Activated CD4-positive, alpha-beta memory T cell treated with anti-CD3 and anti-CD28 coated beads, Interleukin-2, amount 10 ng/mL, durations not matched to agents 7 days and 5 days (primary cell): ENCODE measurements at regions not wholly inside any gene's neighbourhood (a gene's known extent, or its start where the extent isn't known, plus 50 kb on each side); places are given as distances from the start of the nearest gene placed in this dataset.
A peak's percentile ranks its signal among the peaks of the same experiment; 100 is the strongest.

Source experiments
- CTCF ChIA-PET: fragments of 350-600 bp; sonication (Branson Sonifier 250); formaldehyde crosslinking; loops from one replicate; lab custom pipeline; 2021; ENCODE audit warnings: antibody characterized with exemption, inconsistent platforms; lab: Charles Lee
- POLR2A ChIA-PET: fragments of 350-600 bp; sonication (Branson Sonifier 250); formaldehyde crosslinking; loops from one replicate; lab custom pipeline; 2021; ENCODE audit warnings: antibody characterized with exemption; lab: Charles Lee
- DNase-seq: peaks from one replicate; pipeline ENCODE4 v3.0.0-alpha.2; 2020
- H3K27ac Mint-ChIP-seq: one replicate; pipeline ENCODE4 v1.8.0; 2021; ENCODE audit warnings: mild to moderate bottlenecking, mixed read lengths
- H3K27me3 Mint-ChIP-seq: one replicate; pipeline ENCODE4 v1.8.0; 2021; ENCODE audit warnings: mixed read lengths
- H3K36me3 Mint-ChIP-seq: one replicate; pipeline ENCODE4 v1.8.0; 2021; ENCODE audit warnings: low read depth, mixed read lengths
- H3K4me1 Mint-ChIP-seq: one replicate; pipeline ENCODE4 v1.8.0; 2021; ENCODE audit warnings: mixed read lengths
- H3K4me3 Mint-ChIP-seq: one replicate; pipeline ENCODE4 v1.8.0; 2021; ENCODE audit warnings: mild to moderate bottlenecking, mixed read lengths
- H3K9me3 Mint-ChIP-seq: one replicate; pipeline ENCODE4 v1.8.0; 2021; ENCODE audit warnings: mixed read lengths

DNA sequence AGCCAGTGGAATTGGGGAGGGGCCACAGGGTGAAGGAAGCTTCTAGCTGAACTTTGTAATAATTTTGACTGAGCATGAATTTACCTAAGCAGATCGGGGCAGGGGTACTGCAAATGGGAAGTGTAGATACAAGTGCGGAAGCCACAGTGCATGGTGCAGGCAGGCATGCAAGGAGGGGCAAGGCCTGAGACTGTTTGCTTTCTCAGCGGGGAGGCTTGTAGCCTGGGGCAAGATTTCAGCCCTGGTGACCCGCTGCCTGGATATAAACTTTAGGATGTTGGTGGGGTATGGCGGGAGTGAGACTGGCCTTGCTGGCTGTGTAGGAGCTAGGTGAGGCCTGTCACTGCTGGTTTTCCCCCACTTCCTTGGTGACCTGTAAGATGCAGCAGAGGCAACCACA lies 266.4 kb upstream of the PREP start:
- Mint-ChIP-seq H3K4me1 (peaks cover 12% of the 10 kb centered on the region), H3K27ac (no peak overlapping the region), H3K9me3 (peaks cover 42% of the 10 kb centered on the region), H3K27me3 (peaks cover 3% of the 10 kb centered on the region), H3K36me3 (peaks cover 27% of the 10 kb centered on the region), H3K4me3 (no peak overlapping the region)
- ChIA-PET POLR2A (no interaction called here), CTCF (no interaction called here)
- DNase-seq: no peak

DNA sequence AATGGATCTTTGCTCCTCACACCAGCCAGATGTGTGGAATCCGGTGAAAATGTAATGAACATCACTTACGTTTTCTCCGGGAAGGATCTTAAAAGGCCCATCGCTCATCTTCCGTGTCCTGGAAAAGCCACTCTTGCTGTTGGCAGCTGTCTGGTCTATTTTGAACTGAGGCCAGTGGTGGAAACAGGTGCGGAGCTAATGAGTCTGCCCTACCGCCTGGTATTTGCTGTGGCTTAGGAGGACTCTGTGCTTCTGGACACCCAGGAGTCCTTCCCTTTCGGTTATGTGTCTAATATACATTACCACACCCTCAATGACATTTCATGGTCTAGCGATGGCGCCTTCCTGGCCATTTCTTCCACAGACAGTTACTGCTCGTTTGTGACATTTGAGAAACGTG lies 264.2 kb upstream of the PREP start:
- H3K27ac Mint-ChIP-seq: no peak overlapping the region

DNA sequence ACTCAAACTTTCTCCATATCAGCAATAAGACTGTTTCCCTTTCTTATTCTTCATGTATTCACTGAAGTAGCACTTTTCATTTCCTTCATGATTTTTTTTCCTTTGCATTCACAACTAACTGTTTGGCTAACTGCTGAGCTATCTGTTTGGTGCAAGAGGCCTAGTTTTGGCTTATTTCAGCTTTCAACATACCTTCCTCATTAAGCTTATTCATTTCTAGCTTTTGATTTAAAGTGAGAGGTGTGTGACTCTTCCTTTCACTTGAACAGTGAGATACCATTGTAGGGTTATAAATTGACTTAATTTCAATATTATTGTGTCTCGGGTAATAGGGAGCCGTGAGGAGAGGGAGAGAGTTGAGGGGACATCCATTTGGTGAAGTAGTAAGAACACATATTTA lies 262.0 kb upstream of the PREP start:
- CTCF ChIA-PET: interaction anchor here (1.2 kb wide), 1 partner anchor 18 kb away, joined by 3 read pairs; no protein-coding TSS in a partner anchor
- H3K4me3 Mint-ChIP-seq: no peak overlapping the region
- H3K27ac Mint-ChIP-seq: no peak overlapping the region
- H3K9me3 Mint-ChIP-seq: peaks cover 31% of the 10 kb centered on the region
- H3K27me3 Mint-ChIP-seq: no peaks in the 10 kb centered on the region
- no peak for DNase-seq
- H3K36me3 Mint-ChIP-seq: peaks cover 19% of the 10 kb centered on the region
- H3K4me1 Mint-ChIP-seq: peaks cover 12% of the 10 kb centered on the region
- POLR2A ChIA-PET: no interaction called here

More for the DNA sequence above, 264.2 kb upstream of the PREP start:
- ChIA-PET POLR2A (no interaction called here), CTCF (no interaction called here)
- H3K36me3 Mint-ChIP-seq: peaks cover 19% of the 10 kb centered on the region
- peaks cover 35% of the 10 kb centered on the region for H3K9me3 Mint-ChIP-seq
- DNase-seq: no peak
- no peak overlapping the region for H3K4me3 Mint-ChIP-seq
- H3K4me1 Mint-ChIP-seq: peaks cover 12% of the 10 kb centered on the region
- peaks cover 3% of the 10 kb centered on the region for H3K27me3 Mint-ChIP-seq

DNA sequence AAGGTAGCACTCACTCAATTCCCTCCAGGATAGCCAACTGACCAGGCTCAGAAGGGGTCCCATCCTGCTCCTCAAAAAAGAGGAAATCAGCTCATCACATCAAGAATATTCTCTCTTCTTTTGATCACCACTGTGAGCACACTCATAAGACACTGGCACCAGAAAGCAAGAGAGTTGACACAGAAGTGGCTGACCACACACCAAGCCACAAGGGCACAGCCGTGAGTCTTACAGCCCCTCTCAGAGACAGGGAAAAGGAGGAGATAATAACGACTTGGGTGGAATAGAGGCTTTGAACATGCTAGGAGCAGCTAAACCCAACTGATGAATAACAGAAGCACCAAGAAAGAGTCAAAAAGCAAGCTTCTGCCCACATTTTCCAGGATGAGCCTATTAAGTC lies 249.1 kb upstream of the PREP start:
- peak; percentile 41 for DNase-seq
- Mint-ChIP-seq H3K36me3 (peaks cover 41% of the 10 kb centered on the region), H3K4me3 (no peak overlapping the region), H3K9me3 (peaks cover 35% of the 10 kb centered on the region), H3K4me1 (peaks cover 50% of the 10 kb centered on the region), H3K27me3 (no peaks in the 10 kb centered on the region), H3K27ac (no peak overlapping the region)
- CTCF ChIA-PET: no interaction called here
- POLR2A ChIA-PET: no interaction called here

DNA sequence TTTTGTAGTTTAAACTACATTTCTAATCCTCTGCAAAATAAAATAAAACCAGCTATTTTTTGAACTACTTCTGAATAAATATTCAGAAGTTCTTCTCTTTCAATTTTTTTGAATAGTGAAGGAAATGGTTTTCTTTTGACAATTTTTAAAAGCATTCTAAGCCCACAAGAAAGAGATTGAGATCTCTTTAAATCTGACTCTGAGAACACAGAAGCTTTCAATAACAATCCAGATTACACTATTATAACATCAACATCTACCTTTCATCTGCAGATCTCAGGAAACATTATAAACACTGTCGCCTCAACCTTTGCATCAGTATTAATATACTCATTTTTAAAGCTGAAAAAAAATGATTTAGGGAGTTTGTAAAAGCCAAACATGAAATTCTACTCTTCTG lies 247.5 kb upstream of the PREP start:
- no peaks in the 10 kb centered on the region for H3K27me3 Mint-ChIP-seq

DNA sequence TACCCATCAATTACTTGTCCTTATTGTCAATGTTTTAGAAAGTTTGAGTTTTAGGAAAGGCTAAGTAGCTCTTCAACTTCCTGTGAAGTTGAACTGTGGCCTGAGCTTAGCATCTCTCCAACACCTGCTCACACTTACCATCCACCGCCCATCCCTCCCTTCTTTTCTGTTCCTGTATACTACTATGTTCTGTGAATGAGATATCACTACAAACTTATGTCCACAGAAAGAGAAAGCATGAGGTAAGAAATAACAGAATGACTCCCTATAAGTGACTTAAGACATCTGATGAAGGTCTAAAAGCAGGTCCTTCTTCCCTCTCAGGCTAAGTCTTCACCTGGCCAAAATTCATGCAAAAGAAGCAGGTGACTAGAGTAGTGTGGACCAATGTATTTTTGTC lies 246.3 kb upstream of the PREP start:
- peaks cover 45% of the 10 kb centered on the region for H3K36me3 Mint-ChIP-seq
- peaks cover 20% of the 10 kb centered on the region for H3K9me3 Mint-ChIP-seq
- H3K4me1 Mint-ChIP-seq: peaks cover 78% of the 10 kb centered on the region
- H3K4me3 Mint-ChIP-seq: no peak overlapping the region
- no peak for DNase-seq
- POLR2A ChIA-PET: interaction anchor here (1.1 to 5.5 kb wide), 5 partner anchors 29 to 871 kb away, joined by 3 to 50 read pairs (median 3); partner anchors contain the start of gene PRDM1
- CTCF ChIA-PET: interaction anchor here (1.4 to 1.5 kb wide), 2 partner anchors 79 to 514 kb away, joined by 3 to 4 read pairs; no protein-coding TSS in a partner anchor
- no peaks in the 10 kb centered on the region for H3K27me3 Mint-ChIP-seq
- peak overlapping the region; percentile 85 for H3K27ac Mint-ChIP-seq

More for the DNA sequence above, 247.5 kb upstream of the PREP start:
- Mint-ChIP-seq H3K9me3 (peaks cover 23% of the 10 kb centered on the region), H3K36me3 (peaks cover 46% of the 10 kb centered on the region), H3K4me3 (no peak overlapping the region), H3K4me1 (peaks cover 66% of the 10 kb centered on the region), H3K27ac (no peak overlapping the region)
- POLR2A ChIA-PET: interaction anchor here (1.3 kb wide), 1 partner anchor 448 kb away, joined by 3 read pairs; no protein-coding TSS in a partner anchor
- DNase-seq: no peak
- CTCF ChIA-PET: no interaction called here

DNA sequence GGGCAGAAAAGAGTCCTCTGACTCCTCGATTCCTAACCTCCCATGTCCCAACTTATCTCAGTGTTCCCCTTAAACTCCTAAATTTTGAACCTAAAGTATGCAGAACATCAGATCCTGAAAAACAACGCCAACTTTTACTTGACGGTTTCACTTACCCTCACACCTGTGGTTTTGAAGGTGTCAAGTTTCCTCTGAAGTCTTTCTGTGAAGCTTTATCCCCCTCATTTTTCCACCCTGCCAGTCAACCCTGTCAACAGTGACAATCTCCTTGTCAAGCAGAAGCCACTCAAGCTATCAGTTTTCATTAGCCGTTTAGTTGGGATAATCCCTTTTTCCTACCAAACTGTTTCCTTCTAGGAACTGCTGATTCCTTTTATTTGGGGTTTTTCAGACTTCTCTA lies 245.4 kb upstream of the PREP start:
- ChIA-PET CTCF (interaction anchor here (1.4 to 1.5 kb wide), 2 partner anchors 80 to 515 kb away, joined by 3 to 4 read pairs; no protein-coding TSS in a partner anchor), POLR2A (interaction anchor here (0.7 to 5.5 kb wide), 13 partner anchors 9 to 874 kb away, joined by 3 to 50 read pairs (median 3); partner anchors contain the start of gene PRDM1)
- DNase-seq: peak; percentile 41
- Mint-ChIP-seq H3K36me3 (peaks cover 49% of the 10 kb centered on the region), H3K27me3 (no peaks in the 10 kb centered on the region), H3K4me3 (peak overlapping the region; percentile 21), H3K9me3 (peaks cover 17% of the 10 kb centered on the region), H3K4me1 (peaks cover 86% of the 10 kb centered on the region), H3K27ac (peak overlapping the region; percentile 85)

DNA sequence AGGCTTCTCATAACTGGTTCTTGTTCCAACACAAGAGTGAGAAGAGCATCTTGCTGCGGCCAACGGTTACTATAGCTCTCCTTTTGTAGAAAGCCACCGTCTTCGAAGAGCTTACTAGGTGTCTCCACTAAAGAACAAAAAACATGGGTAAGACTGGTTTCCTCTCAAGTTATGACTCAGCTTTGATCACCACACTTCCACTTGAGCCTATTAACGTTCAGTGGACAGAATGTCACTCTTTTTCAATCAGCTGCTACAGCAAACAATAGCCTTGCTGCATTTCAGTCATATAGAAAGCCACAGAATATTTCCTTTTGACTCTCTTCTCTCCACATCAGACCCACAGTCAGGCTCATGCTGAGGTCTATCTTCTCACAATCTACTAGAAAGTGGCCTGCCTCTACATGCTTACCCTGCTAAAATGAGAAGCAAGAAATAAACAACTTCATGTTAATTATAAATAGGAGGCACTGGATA lies 243.5 kb upstream of the PREP start:
- ChIA-PET POLR2A (interaction anchor here (0.5 to 5.5 kb wide), 40 partner anchors 10 to 543 kb away, joined by 3 to 50 read pairs (median 4); partner anchors contain the start of gene PRDM1), CTCF (interaction anchor here (1.1 to 2.0 kb wide), 7 partner anchors 11 to 576 kb away, joined by 3 to 6 read pairs (median 3); no protein-coding TSS in a partner anchor)
- peaks cover 23% of the 10 kb centered on the region for H3K9me3 Mint-ChIP-seq
- peaks cover 57% of the 10 kb centered on the region for H3K36me3 Mint-ChIP-seq
- peak; percentile 77 for DNase-seq
- peak overlapping the region; percentile 40 for H3K4me3 Mint-ChIP-seq
- no peaks in the 10 kb centered on the region for H3K27me3 Mint-ChIP-seq
- H3K4me1 Mint-ChIP-seq: peaks cover 86% of the 10 kb centered on the region
- H3K27ac Mint-ChIP-seq: peak overlapping the region; percentile 98

DNA sequence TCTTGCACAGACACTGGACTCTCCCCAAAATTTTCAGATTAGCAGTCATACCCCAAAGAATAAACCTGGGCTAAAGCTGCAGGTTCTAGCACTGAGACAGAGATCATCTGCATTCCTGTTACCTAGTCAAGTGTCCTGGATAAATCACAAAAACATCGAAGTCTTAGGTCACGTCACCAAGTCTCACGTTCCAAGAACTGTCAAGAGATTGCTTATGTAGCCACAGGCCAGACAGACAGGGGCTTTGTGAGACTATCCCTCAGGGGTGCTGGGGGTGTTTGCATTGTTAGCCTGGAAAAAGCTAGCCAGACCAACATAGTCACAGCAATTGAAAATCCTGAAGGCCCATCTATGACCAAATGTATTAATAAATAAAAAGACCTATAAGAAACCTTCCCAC lies 243.1 kb upstream of the PREP start:
- ChIA-PET CTCF (interaction anchor here (1.2 to 2.0 kb wide), 6 partner anchors 12 to 577 kb away, joined by 3 to 6 read pairs (median 3); no protein-coding TSS in a partner anchor), POLR2A (interaction anchor here (0.5 to 5.5 kb wide), 36 partner anchors 9 to 544 kb away, joined by 3 to 50 read pairs (median 5); partner anchors contain the start of gene PRDM1)
- Mint-ChIP-seq H3K36me3 (peaks cover 62% of the 10 kb centered on the region), H3K4me1 (peaks cover 83% of the 10 kb centered on the region), H3K27ac (peak overlapping the region; percentile 98), H3K27me3 (no peaks in the 10 kb centered on the region), H3K9me3 (peaks cover 28% of the 10 kb centered on the region), H3K4me3 (peak overlapping the region; percentile 40)
- DNase-seq: no peak

DNA sequence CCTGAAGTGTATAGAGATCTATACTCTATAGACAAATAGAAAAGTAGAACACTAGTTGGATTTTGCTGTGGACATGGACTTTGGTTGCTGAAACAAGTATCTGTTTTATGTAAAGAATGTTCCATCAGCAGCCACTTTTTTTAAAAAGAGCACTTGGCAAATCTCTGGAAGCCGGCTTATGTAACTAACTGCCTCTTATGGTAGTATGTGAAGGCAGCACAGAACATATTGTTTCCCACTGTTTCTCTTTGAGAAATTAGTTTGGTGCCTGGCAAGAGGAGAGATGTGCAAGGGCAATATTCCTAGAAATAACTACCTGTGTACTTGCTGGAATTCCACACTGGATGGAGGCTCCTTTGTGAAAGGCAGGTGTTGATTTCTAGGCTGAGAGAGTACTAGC lies 242.3 kb upstream of the PREP start:
- ChIA-PET POLR2A (interaction anchor here (0.6 to 5.5 kb wide), 14 partner anchors 11 to 440 kb away, joined by 3 to 50 read pairs (median 6); partner anchors contain the start of gene PRDM1), CTCF (interaction anchor here (1.2 to 1.6 kb wide), 3 partner anchors 44 to 578 kb away, joined by 3 to 4 read pairs (median 3); no protein-coding TSS in a partner anchor)
- Mint-ChIP-seq H3K4me1 (peaks cover 76% of the 10 kb centered on the region), H3K27me3 (no peaks in the 10 kb centered on the region), H3K4me3 (no peak overlapping the region), H3K27ac (peak overlapping the region; percentile 98), H3K9me3 (peaks cover 34% of the 10 kb centered on the region), H3K36me3 (peaks cover 67% of the 10 kb centered on the region)
- no peak for DNase-seq

DNA sequence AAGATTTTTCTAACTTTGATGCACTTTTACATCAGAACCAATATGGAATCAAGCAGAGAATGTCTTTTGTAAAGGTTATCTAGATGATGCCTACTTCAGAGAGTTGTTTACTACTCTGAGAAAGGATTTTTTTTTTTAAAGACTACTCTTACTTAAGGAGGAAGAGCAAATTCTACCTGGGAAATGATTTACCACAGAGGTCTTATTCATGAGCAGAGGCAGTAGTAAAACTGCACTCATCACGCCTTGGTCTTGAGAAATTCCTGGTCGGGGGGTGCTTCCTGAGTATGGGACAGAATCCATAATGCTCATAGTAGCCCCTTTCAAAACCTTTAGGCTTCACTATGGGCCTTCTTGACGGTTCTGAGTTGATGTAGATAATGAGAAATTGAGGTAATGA lies 241.8 kb upstream of the PREP start:
- no peak for DNase-seq
- H3K4me3 Mint-ChIP-seq: no peak overlapping the region
- peak overlapping the region; percentile 98 for H3K27ac Mint-ChIP-seq
- no peaks in the 10 kb centered on the region for H3K27me3 Mint-ChIP-seq
- H3K4me1 Mint-ChIP-seq: peaks cover 74% of the 10 kb centered on the region
- CTCF ChIA-PET: interaction anchor here (0.8 to 1.4 kb wide), 3 partner anchors 213 to 441 kb away, joined by 3 to 4 read pairs (median 3); partner anchors contain the start of gene PRDM1
- peaks cover 38% of the 10 kb centered on the region for H3K9me3 Mint-ChIP-seq
- H3K36me3 Mint-ChIP-seq: peaks cover 69% of the 10 kb centered on the region
- POLR2A ChIA-PET: interaction anchor here (0.6 to 5.5 kb wide), 10 partner anchors 11 to 681 kb away, joined by 3 to 50 read pairs (median 8); partner anchors contain the start of gene PRDM1

DNA sequence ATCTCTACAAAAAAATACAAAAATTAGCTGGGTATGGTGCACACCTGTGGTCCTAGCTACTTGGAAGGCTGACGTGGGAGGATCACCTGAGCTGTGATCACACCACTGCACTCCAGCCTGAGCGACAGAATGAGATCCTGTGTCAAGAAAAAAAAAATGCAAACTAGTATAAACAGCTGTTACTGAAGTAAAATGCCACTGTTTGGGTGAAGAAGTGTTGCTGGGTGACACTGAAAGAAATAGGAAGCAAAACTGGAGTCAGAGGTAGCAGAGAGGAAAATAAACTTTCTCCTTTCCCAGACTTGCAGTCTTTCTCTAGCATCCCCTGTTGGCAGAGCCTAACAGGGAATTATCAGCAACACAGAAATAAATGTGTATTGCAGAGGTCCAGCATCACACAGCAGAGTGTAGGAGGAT lies 241.2 kb upstream of the PREP start:
- no peak overlapping the region for H3K4me3 Mint-ChIP-seq
- H3K4me1 Mint-ChIP-seq: peaks cover 68% of the 10 kb centered on the region
- H3K27me3 Mint-ChIP-seq: no peaks in the 10 kb centered on the region
- peaks cover 40% of the 10 kb centered on the region for H3K9me3 Mint-ChIP-seq
- H3K27ac Mint-ChIP-seq: peak overlapping the region; percentile 98
- ChIA-PET CTCF (interaction anchor here (0.8 to 1.7 kb wide), 4 partner anchors 213 to 579 kb away, joined by 3 to 6 read pairs (median 4); partner anchors contain the start of gene PRDM1), POLR2A (interaction anchor here (0.6 to 5.5 kb wide), 7 partner anchors 10 to 682 kb away, joined by 3 to 50 read pairs (median 3); partner anchors contain the start of gene PRDM1)
- no peak for DNase-seq
- peaks cover 64% of the 10 kb centered on the region for H3K36me3 Mint-ChIP-seq

DNA sequence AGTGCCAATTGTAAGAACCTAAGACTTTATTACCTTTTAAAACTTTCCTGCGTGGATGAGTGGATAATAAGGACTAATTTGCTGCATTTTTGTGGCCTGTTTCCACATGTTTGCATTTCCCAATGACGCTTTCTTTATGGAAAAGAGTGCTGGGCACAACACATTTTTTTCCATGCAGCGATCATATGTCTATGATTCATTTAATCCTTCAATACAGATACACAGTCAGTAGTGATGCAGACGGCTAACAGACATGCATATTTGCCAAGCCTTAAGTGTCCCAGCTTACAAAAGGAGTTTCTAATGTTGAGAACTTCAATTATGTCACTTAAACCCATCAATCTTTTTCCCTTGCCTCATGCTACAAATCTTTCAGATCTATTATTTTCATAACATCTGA lies 239.8 kb upstream of the PREP start:
- ChIA-PET POLR2A (no interaction called here), CTCF (interaction anchor here (1.7 kb wide), 1 partner anchor 580 kb away, joined by 6 read pairs; no protein-coding TSS in a partner anchor)

More for the DNA sequence above, 239.8 kb upstream of the PREP start:
- no peaks in the 10 kb centered on the region for H3K27me3 Mint-ChIP-seq
- DNase-seq: no peak
- H3K27ac Mint-ChIP-seq: no peak overlapping the region
- no peak overlapping the region for H3K4me3 Mint-ChIP-seq
- H3K9me3 Mint-ChIP-seq: peaks cover 46% of the 10 kb centered on the region
- peaks cover 55% of the 10 kb centered on the region for H3K4me1 Mint-ChIP-seq
- peaks cover 56% of the 10 kb centered on the region for H3K36me3 Mint-ChIP-seq
